HG02759 (cell line): ENCODE measurements at regions not wholly inside any gene's neighbourhood (a gene's known extent, or its start where the extent isn't known, plus 50 kb on each side); places are given as distances from the start of the nearest gene placed in this dataset.
"Not testable (repeated sequence)": the region's sequence is repeated elsewhere in the genome, so short reads cannot be mapped to it uniquely, and the experiment has no call there.

Experiments used
- ATAC-seq: cut with Tn5 transposase; IDR thresholded peaks from one replicate; pipeline ENCODE4 v1.9.1; 2021; ENCODE audit warnings: mild to moderate bottlenecking, moderate library complexity; ENCODE audit not compliant: unreplicated experiment

GRCh38 chr6:75031102-75031501, 174.8 kb downstream of the COL12A1 start:
- not testable (repeated sequence) for ATAC-seq

GRCh38 chr6:75029333-75029732, 176.5 kb downstream of the COL12A1 start:
- no peak for ATAC-seq

GRCh38 chr6:75025371-75025770, 180.5 kb downstream of the COL12A1 start:
- ATAC-seq, result no peak

GRCh38 chr6:75024828-75025227, 181.0 kb downstream of the COL12A1 start:
- ATAC-seq, result no peak

GRCh38 chr6:75023634-75024033, 182.2 kb downstream of the COL12A1 start:
- ATAC-seq, result no peak

- ATAC-seq, result no peak
Observed at GRCh38 chr6:75020971-75021370, 184.9 kb downstream of the COL12A1 start.

GRCh38 chr6:75020376-75020775, 185.5 kb downstream of the COL12A1 start:
- ATAC-seq, result no peak

- no peak for ATAC-seq
Observed at GRCh38 chr6:75012018-75012417, 193.8 kb downstream of the COL12A1 start.

- not testable (repeated sequence) for ATAC-seq
Observed at GRCh38 chr6:75003984-75004383, 201.9 kb downstream of the COL12A1 start.

GRCh38 chr6:74997646-74998045, 208.2 kb downstream of the COL12A1 start:
- no peak for ATAC-seq

GRCh38 chr6:74993136-74993535, 212.7 kb downstream of the COL12A1 start:
- ATAC-seq, result no peak

GRCh38 chr6:74991573-74992332, 214.1 kb downstream of the COL12A1 start:
- ATAC-seq, result no peak

- no peak for ATAC-seq
Observed at GRCh38 chr6:74979065-74979766, 226.6 kb downstream of the COL12A1 start.

GRCh38 chr6:74976701-74977100, 229.2 kb downstream of the COL12A1 start:
- no peak for ATAC-seq

- ATAC-seq, result no peak
Observed at GRCh38 chr6:74976026-74976425, 229.8 kb downstream of the COL12A1 start.

GRCh38 chr6:74973591-74973990, 232.3 kb downstream of the COL12A1 start:
- ATAC-seq, result no peak

GRCh38 chr6:74971633-74972032, 234.2 kb downstream of the COL12A1 start:
- ATAC-seq, result no peak

- ATAC-seq, result no peak
Observed at GRCh38 chr6:74969591-74970267, 236.1 kb downstream of the COL12A1 start.

- ATAC-seq, result no peak
Observed at GRCh38 chr6:74967821-74968220, 238.0 kb downstream of the COL12A1 start.

- no peak for ATAC-seq
Observed at GRCh38 chr6:74966712-74967111, 239.1 kb downstream of the COL12A1 start.

GRCh38 chr6:74964871-74965441, 240.9 kb downstream of the COL12A1 start:
- ATAC-seq, result no peak
